Panc1 (cell line): ENCODE measurements at regions not wholly inside any gene's neighbourhood (a gene's known extent, or its start where the extent isn't known, plus 50 kb on each side); places are given as distances from the start of the nearest gene placed in this dataset.

Experiments used
- POLR2AphosphoS5 ChIP-seq: IDR thresholded peaks from 2 replicates; pipeline ENCODE4 v1.6.1; 2012; ENCODE audit warnings: mild to moderate bottlenecking, low read depth, low read length, moderate library complexity
- SIN3A ChIP-seq: IDR thresholded peaks from 2 replicates; pipeline ENCODE4 v1.6.1; 2012; ENCODE audit warnings: low read depth, mild to moderate bottlenecking, low read length, moderate library complexity, borderline replicate concordance; ENCODE audit not compliant: insufficient read depth
- TCF7L2 ChIP-seq: IDR thresholded peaks from 2 replicates; pipeline ENCODE4 v1.6.1; 2011; ENCODE audit warnings: mild to moderate bottlenecking, low read depth, low read length, inconsistent platforms
- TF ChIP-seq, protein P1 (sequence below): fragments of 450-650 bp; IDR thresholded peaks from 2 replicates; pipeline ENCODE4 v1.5.1; 2017; ENCODE audit warnings: mild to moderate bottlenecking
- TF ChIP-seq, protein P2 (sequence below), 2 experiments: IDR thresholded peaks; 2 replicates each; pipeline ENCODE4 v1.6.1; 2011 to 2012; ENCODE audit warnings: low read depth in 2 of 2, control low read depth in 1 of 2, low read length in 1 of 2, mild to moderate bottlenecking in 1 of 2, moderate library complexity in 1 of 2; ENCODE audit not compliant: insufficient read depth in 1 of 2

DNA sequence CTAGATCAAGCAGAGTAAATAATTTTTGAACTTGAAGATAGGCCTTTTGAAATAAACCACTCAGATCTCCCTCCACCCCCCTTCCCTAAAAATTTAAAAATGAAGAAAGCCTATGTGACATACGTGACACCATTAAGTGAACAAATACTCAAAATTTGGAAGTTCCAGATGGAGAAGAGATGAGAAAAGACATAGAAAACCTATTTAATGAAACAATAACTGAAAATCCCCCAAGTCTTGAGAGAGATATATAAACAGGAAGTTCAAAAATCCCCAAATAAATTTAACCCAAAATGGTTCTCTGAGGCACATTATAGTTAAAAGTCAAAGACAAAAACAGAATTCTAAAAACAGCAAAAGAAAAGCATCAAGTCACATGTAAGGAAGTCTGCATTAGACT lies 428.6 kb downstream of the PSAT1 start:
- TF ChIP-seq, protein P1, sequence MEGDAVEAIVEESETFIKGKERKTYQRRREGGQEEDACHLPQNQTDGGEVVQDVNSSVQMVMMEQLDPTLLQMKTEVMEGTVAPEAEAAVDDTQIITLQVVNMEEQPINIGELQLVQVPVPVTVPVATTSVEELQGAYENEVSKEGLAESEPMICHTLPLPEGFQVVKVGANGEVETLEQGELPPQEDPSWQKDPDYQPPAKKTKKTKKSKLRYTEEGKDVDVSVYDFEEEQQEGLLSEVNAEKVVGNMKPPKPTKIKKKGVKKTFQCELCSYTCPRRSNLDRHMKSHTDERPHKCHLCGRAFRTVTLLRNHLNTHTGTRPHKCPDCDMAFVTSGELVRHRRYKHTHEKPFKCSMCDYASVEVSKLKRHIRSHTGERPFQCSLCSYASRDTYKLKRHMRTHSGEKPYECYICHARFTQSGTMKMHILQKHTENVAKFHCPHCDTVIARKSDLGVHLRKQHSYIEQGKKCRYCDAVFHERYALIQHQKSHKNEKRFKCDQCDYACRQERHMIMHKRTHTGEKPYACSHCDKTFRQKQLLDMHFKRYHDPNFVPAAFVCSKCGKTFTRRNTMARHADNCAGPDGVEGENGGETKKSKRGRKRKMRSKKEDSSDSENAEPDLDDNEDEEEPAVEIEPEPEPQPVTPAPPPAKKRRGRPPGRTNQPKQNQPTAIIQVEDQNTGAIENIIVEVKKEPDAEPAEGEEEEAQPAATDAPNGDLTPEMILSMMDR = no peak
- TF ChIP-seq POLR2AphosphoS5 (no peak), SIN3A (no peak), TCF7L2 (no peak)
- TF ChIP-seq, protein P2, sequence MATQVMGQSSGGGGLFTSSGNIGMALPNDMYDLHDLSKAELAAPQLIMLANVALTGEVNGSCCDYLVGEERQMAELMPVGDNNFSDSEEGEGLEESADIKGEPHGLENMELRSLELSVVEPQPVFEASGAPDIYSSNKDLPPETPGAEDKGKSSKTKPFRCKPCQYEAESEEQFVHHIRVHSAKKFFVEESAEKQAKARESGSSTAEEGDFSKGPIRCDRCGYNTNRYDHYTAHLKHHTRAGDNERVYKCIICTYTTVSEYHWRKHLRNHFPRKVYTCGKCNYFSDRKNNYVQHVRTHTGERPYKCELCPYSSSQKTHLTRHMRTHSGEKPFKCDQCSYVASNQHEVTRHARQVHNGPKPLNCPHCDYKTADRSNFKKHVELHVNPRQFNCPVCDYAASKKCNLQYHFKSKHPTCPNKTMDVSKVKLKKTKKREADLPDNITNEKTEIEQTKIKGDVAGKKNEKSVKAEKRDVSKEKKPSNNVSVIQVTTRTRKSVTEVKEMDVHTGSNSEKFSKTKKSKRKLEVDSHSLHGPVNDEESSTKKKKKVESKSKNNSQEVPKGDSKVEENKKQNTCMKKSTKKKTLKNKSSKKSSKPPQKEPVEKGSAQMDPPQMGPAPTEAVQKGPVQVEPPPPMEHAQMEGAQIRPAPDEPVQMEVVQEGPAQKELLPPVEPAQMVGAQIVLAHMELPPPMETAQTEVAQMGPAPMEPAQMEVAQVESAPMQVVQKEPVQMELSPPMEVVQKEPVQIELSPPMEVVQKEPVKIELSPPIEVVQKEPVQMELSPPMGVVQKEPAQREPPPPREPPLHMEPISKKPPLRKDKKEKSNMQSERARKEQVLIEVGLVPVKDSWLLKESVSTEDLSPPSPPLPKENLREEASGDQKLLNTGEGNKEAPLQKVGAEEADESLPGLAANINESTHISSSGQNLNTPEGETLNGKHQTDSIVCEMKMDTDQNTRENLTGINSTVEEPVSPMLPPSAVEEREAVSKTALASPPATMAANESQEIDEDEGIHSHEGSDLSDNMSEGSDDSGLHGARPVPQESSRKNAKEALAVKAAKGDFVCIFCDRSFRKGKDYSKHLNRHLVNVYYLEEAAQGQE (IDR thresholded peaks at IDR 0.05; ENCODE audit: insufficient read depth in 1 of 2, low read depth in 2 of 2, low read length in 1 of 2) = no peak
